ENCODE measurements at regions not wholly inside any gene's neighbourhood (a gene's known extent, or its start where the extent isn't known, plus 50 kb on each side); places are given as distances from the start of the nearest gene placed in this dataset.

DNA sequence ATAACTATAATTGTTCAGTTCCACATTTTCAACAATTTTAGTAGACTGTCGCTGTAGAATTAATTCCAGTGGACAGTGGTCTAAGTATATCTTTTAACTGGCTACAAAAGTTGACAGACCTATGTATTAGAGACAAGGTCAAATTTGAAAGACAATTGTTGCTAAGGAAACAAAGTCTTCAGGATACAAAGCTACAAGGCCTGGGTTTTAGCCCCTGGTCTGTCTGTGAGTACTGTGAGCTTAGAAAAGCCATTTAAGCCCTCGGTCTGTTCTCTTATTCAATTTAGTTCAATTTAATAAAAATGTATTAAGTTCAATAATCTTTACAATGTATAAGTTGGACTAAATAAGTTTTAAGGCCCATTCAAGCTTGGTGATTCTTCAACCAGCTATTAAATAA, 352.5 kb downstream of the HDGFL1 start:
- H3K27me3 ChIP-seq (ENCODE audit: control insufficient read depth in 4 of 4, insufficient read depth in 4 of 4, low read length in 3 of 4), result no peaks in the 10 kb centered on the region
- WGBS, result 79% methylated on average over 2 of the region's 2 CpGs
- DNase-seq (ENCODE audit: low spot score), result no peak
- TF ChIP-seq FOXA1 (IDR thresholded peaks at IDR 0.05) (no peak), GABPA (IDR thresholded peaks at IDR 0.05 in 1 of 2, conservative IDR thresholded peaks at IDR 0.05 in 1 of 2) (no peak), FOXA2 (IDR thresholded peaks at IDR 0.05) (no peak), SP1 (IDR thresholded peaks at IDR 0.05) (no peak), MAX (IDR thresholded peaks at IDR 0.05) (no peak), YY1 (IDR thresholded peaks at IDR 0.05) (no peak), ATF3 (IDR thresholded peaks at IDR 0.05) (no peak), HNF4A (conservative IDR thresholded peaks at IDR 0.05) (no peak), RAD21 (IDR thresholded peaks at IDR 0.05) (no peak), JUND (IDR thresholded peaks at IDR 0.05) (no peak), EGR1 (IDR thresholded peaks at IDR 0.05; ENCODE audit: low read depth in 2 of 2) (no peak), NR2F2 (IDR thresholded peaks at IDR 0.05) (no peak), RXRA (IDR thresholded peaks at IDR 0.05) (no peak), HNF4G (IDR thresholded peaks at IDR 0.05) (no peak)
- TF ChIP-seq, protein P1, sequence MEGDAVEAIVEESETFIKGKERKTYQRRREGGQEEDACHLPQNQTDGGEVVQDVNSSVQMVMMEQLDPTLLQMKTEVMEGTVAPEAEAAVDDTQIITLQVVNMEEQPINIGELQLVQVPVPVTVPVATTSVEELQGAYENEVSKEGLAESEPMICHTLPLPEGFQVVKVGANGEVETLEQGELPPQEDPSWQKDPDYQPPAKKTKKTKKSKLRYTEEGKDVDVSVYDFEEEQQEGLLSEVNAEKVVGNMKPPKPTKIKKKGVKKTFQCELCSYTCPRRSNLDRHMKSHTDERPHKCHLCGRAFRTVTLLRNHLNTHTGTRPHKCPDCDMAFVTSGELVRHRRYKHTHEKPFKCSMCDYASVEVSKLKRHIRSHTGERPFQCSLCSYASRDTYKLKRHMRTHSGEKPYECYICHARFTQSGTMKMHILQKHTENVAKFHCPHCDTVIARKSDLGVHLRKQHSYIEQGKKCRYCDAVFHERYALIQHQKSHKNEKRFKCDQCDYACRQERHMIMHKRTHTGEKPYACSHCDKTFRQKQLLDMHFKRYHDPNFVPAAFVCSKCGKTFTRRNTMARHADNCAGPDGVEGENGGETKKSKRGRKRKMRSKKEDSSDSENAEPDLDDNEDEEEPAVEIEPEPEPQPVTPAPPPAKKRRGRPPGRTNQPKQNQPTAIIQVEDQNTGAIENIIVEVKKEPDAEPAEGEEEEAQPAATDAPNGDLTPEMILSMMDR (IDR thresholded peaks at IDR 0.05; ENCODE audit: low read depth, low read length, missing input control), result no peak
- TF ChIP-seq, protein P2, sequence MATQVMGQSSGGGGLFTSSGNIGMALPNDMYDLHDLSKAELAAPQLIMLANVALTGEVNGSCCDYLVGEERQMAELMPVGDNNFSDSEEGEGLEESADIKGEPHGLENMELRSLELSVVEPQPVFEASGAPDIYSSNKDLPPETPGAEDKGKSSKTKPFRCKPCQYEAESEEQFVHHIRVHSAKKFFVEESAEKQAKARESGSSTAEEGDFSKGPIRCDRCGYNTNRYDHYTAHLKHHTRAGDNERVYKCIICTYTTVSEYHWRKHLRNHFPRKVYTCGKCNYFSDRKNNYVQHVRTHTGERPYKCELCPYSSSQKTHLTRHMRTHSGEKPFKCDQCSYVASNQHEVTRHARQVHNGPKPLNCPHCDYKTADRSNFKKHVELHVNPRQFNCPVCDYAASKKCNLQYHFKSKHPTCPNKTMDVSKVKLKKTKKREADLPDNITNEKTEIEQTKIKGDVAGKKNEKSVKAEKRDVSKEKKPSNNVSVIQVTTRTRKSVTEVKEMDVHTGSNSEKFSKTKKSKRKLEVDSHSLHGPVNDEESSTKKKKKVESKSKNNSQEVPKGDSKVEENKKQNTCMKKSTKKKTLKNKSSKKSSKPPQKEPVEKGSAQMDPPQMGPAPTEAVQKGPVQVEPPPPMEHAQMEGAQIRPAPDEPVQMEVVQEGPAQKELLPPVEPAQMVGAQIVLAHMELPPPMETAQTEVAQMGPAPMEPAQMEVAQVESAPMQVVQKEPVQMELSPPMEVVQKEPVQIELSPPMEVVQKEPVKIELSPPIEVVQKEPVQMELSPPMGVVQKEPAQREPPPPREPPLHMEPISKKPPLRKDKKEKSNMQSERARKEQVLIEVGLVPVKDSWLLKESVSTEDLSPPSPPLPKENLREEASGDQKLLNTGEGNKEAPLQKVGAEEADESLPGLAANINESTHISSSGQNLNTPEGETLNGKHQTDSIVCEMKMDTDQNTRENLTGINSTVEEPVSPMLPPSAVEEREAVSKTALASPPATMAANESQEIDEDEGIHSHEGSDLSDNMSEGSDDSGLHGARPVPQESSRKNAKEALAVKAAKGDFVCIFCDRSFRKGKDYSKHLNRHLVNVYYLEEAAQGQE (IDR thresholded peaks at IDR 0.05), result no peak
- TF ChIP-seq, protein P3, sequence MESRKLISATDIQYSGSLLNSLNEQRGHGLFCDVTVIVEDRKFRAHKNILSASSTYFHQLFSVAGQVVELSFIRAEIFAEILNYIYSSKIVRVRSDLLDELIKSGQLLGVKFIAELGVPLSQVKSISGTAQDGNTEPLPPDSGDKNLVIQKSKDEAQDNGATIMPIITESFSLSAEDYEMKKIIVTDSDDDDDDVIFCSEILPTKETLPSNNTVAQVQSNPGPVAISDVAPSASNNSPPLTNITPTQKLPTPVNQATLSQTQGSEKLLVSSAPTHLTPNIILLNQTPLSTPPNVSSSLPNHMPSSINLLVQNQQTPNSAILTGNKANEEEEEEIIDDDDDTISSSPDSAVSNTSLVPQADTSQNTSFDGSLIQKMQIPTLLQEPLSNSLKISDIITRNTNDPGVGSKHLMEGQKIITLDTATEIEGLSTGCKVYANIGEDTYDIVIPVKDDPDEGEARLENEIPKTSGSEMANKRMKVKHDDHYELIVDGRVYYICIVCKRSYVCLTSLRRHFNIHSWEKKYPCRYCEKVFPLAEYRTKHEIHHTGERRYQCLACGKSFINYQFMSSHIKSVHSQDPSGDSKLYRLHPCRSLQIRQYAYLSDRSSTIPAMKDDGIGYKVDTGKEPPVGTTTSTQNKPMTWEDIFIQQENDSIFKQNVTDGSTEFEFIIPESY (IDR thresholded peaks at IDR 0.05), result no peak
- H3K36me3 ChIP-seq (ENCODE audit: control insufficient read depth in 4 of 4, insufficient read depth in 3 of 4, low read depth in 1 of 4, low read length in 3 of 4), result no peaks in the 10 kb centered on the region
- no peak overlapping the region for H3K9ac ChIP-seq (ENCODE audit: low read depth in 1 of 2, low read length in 2 of 2)
- no peak overlapping the region for H3K27ac ChIP-seq (ENCODE audit: low read depth in 1 of 2, low read length in 2 of 2)
- no peaks in the 10 kb centered on the region for H3K9me3 ChIP-seq (ENCODE audit: control insufficient read depth in 4 of 4, low read length in 3 of 4)
- no peaks in the 10 kb centered on the region for H3K4me1 ChIP-seq (ENCODE audit: control insufficient read depth in 4 of 4, insufficient read depth in 4 of 4, low read length in 3 of 4)
- no peak overlapping the region for H3K4me3 ChIP-seq (ENCODE audit: low read depth in 1 of 3, low read length in 3 of 3)
